SK-N-SH (cell line): ENCODE measurements at regions not wholly inside any gene's neighbourhood (a gene's known extent, or its start where the extent isn't known, plus 50 kb on each side); places are given as distances from the start of the nearest gene placed in this dataset.

Experiments used
- CTCF ChIA-PET: fragments of 300-600, 350-600 bp; formaldehyde crosslinking; extraction: SDS; loops from one replicate; lab custom pipeline; 2021; lab: Yijun Ruan, JAX
- POLR2A ChIA-PET: fragments of 350-600 bp; sonication (Branson Sonifier 250); formaldehyde crosslinking; extraction: SDS; loops from one replicate; lab custom pipeline; 2020; ENCODE audit warnings: antibody characterized with exemption, inconsistent platforms; lab: Yijun Ruan, JAX
- DNase-seq: peaks from one replicate; pipeline ENCODE4 v3.0.0; 2012
- H2AFZ ChIP-seq: fragments of 200-600 bp; sonication (generic); 2 replicates; pipeline ENCODE4 v1.8.1; 2016; ENCODE audit warnings: antibody characterized with exemption, mild to moderate bottlenecking, low read depth
- H3F3A ChIP-seq: fragments of 200-600 bp; sonication (generic); replicated peaks from 2 replicates; pipeline ENCODE3; 2016; ENCODE audit warnings: antibody characterized with exemption, mild to moderate bottlenecking; ENCODE audit not compliant: insufficient read depth
- H3K27ac ChIP-seq, 2 experiments: fragments of 200-500 bp in 1 of 2; fragments of 200-600 bp in 1 of 2; sonication (Bioruptor generic) in 1 of 2; sonication (generic), shearing (Covaris generic) in 1 of 2; 2 replicates each; pipeline versions ENCODE4 v1.5.1 to v1.6.1; 2014 to 2016; ENCODE audit warnings: low read depth in 2 of 2, inconsistent platforms in 1 of 2, low read length in 1 of 2, mild to moderate bottlenecking in 1 of 2, mixed read lengths in 1 of 2
- H3K27me3 ChIP-seq: fragments of 200-600 bp; sonication (generic), shearing (Covaris generic); 2 replicates; pipeline ENCODE4 v1.6.1; 2016; ENCODE audit warnings: mixed run types; ENCODE audit not compliant: insufficient read depth
- H3K36me3 ChIP-seq, 2 experiments: fragments of 200-500 bp in 1 of 2; fragments of 200-600 bp in 1 of 2; sonication (Bioruptor generic) in 1 of 2; sonication (generic) in 1 of 2; replicated peaks in 1 of 2; 2 replicates each; pipeline versions ENCODE3 to v1.5.1; 2014 to 2016; ENCODE audit warnings: low read length in 1 of 2, mild to moderate bottlenecking in 1 of 2; ENCODE audit not compliant: insufficient read depth in 2 of 2, control insufficient read depth in 1 of 2
- H3K4me1 ChIP-seq, 2 experiments: fragments of 200-500 bp in 1 of 2; fragments of 200-600 bp in 1 of 2; sonication (Bioruptor generic) in 1 of 2; sonication (generic), shearing (Covaris generic) in 1 of 2; 2 replicates each; pipeline versions ENCODE4 v1.5.1 to v1.6.1; 2014 to 2016; ENCODE audit warnings: low read depth in 1 of 2, low read length in 1 of 2, mixed run types in 1 of 2; ENCODE audit not compliant: insufficient read depth in 2 of 2, control insufficient read depth in 1 of 2
- H3K4me2 ChIP-seq: fragments of 200-600 bp; sonication (generic), shearing (Covaris generic); 2 replicates; pipeline ENCODE4 v1.6.1; 2017; ENCODE audit warnings: mixed run types
- H3K4me3 ChIP-seq, 2 experiments: fragments of 200-500 bp in 1 of 2; fragments of 200-600 bp in 1 of 2; sonication (Bioruptor generic) in 1 of 2; sonication (generic), shearing (Covaris generic) in 1 of 2; 2 replicates each; pipeline versions ENCODE4 v1.5.1 to v1.8.1; 2014 to 2016; ENCODE audit warnings: low read depth in 2 of 2, inconsistent platforms in 1 of 2, low read length in 1 of 2, mild to moderate bottlenecking in 1 of 2, mixed read lengths in 1 of 2, moderate library complexity in 1 of 2
- H3K79me2 ChIP-seq: fragments of 200-600 bp; sonication (generic); 2 replicates; pipeline ENCODE4 v1.8.1; 2017; ENCODE audit warnings: mild to moderate bottlenecking; ENCODE audit not compliant: insufficient read depth
- H3K9ac ChIP-seq: fragments of 200-600 bp; sonication (generic); 2 replicates; pipeline ENCODE4 v1.6.1; 2017; ENCODE audit warnings: mixed run types
- H3K9me2 ChIP-seq: fragments of 200-600 bp; sonication (generic); 2 replicates; pipeline ENCODE4 v1.6.1; 2017; ENCODE audit warnings: mixed run types
- H3K9me3 ChIP-seq: fragments of 200-600 bp; sonication (generic); 2 replicates; pipeline ENCODE4 v1.6.1; 2017; ENCODE audit warnings: mixed run types, mild to moderate bottlenecking, moderate library complexity
- H4K20me1 ChIP-seq: fragments of 200-600 bp; sonication (generic); 2 replicates; pipeline ENCODE4 v1.6.1; 2017; ENCODE audit warnings: mild to moderate bottlenecking, mixed run types; ENCODE audit not compliant: insufficient read depth
- CHD2 ChIP-seq: fragments of 150-350 bp; IDR thresholded peaks from 2 replicates; pipeline ENCODE4 v1.6.1; 2018; ENCODE audit warnings: low read length; ENCODE audit not compliant: partially characterized antibody
- ELF1 ChIP-seq: IDR thresholded peaks from 2 replicates; pipeline ENCODE4 v1.4.0; 2012
- EZH2phosphoT487 ChIP-seq: fragments of 200-600 bp; sonication (generic); IDR thresholded peaks from 2 replicates; pipeline ENCODE4 v1.6.1; 2017; ENCODE audit warnings: low read depth, mixed run types, mild to moderate bottlenecking, antibody characterized with exemption, moderate library complexity, borderline replicate concordance
- FOSL2 ChIP-seq: IDR thresholded peaks from 2 replicates; pipeline ENCODE4 v1.4.0; 2012; ENCODE audit warnings: low read depth, mild to moderate bottlenecking, moderate library complexity, borderline replicate concordance
- FOXJ3 ChIP-seq: sonication (generic); formaldehyde crosslinking; IDR thresholded peaks from 2 replicates; pipeline ENCODE4 v1.5.1; 2020; ENCODE audit warnings: mild to moderate bottlenecking, missing genetic modification reagents
- FOXM1 ChIP-seq: IDR thresholded peaks from 2 replicates; pipeline ENCODE4 v1.4.0; 2012; ENCODE audit warnings: low read depth, mild to moderate bottlenecking
- GABPA ChIP-seq: IDR thresholded peaks from 2 replicates; pipeline ENCODE4 v1.4.0; 2012; ENCODE audit warnings: low read depth, mild to moderate bottlenecking
- JUND ChIP-seq: IDR thresholded peaks from 2 replicates; pipeline ENCODE4 v1.4.0; 2012
- MEF2A ChIP-seq: IDR thresholded peaks from 2 replicates; pipeline ENCODE4 v1.4.0; 2012; ENCODE audit warnings: low read depth, borderline replicate concordance
- MXI1 ChIP-seq: IDR thresholded peaks from 2 replicates; pipeline ENCODE4 v1.6.1; 2012; ENCODE audit warnings: mild to moderate bottlenecking, low read depth, low read length, improper control_type of control experiment
- NFIC ChIP-seq: IDR thresholded peaks from 2 replicates; pipeline ENCODE4 v1.4.0; 2012; ENCODE audit warnings: borderline replicate concordance
- NRF1 ChIP-seq: IDR thresholded peaks from 2 replicates; pipeline ENCODE4 v1.6.1; 2012; ENCODE audit warnings: low read depth, mild to moderate bottlenecking, low read length
- RFX5 ChIP-seq: IDR thresholded peaks from 2 replicates; pipeline ENCODE4 v1.6.1; 2012; ENCODE audit warnings: mild to moderate bottlenecking, improper control_type of control experiment, low read length
- TCF12 ChIP-seq: IDR thresholded peaks from 2 replicates; pipeline ENCODE4 v1.4.0; 2012
- YY1 ChIP-seq: IDR thresholded peaks from 2 replicates; pipeline ENCODE4 v1.4.0; 2012; ENCODE audit warnings: low read depth, mild to moderate bottlenecking
- WGBS: methylation state at CpG from one replicate; pipeline ENCODE4 v1.1.6; 2017; ENCODE audit warnings: low lambda C conversion rate; 5-methylcytosine and 5-hydroxymethylcytosine counted together
- TF ChIP-seq, protein P1 (sequence below): IDR thresholded peaks from 2 replicates; pipeline ENCODE4 v1.6.1; 2012; ENCODE audit warnings: mild to moderate bottlenecking, low read depth, low read length, moderate library complexity
- TF ChIP-seq, protein P2 (sequence below): fragments of 150-350 bp; IDR thresholded peaks from 2 replicates; pipeline ENCODE4 v1.6.1; 2017; ENCODE audit warnings: antibody characterized with exemption, low read length, low read depth, borderline replicate concordance
- TF ChIP-seq, protein P3 (sequence below): IDR thresholded peaks from 2 replicates; pipeline ENCODE4 v1.4.0; 2012; ENCODE audit warnings: low read depth, borderline replicate concordance
- TF ChIP-seq, protein P4 (sequence below): IDR thresholded peaks from 2 replicates; pipeline ENCODE4; 2012

DNA sequence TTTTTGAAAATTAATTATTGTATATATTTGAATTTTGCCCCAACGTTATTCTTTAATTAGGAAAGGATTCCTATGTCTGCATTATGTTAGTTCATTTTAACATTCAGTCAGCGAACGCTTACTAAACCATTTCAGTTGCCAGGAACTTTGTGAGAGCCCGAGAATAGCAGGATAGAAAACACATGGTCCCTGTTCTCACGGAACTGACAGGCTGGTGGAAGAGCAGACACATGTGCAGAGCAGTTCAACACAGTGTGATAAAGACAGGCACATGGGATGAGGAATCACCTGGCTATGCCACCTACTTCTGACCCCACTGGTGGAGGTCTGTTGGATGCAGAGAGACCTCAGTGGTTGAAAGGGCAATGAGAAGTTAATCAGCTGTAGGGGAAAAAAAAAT is 367.2 kb downstream of the EPM2A start:
- Histone ChIP-seq H3K4me3 (no peak overlapping the region), H3K4me1 (no peaks in the 10 kb centered on the region; a peak in 1 of 4 replicates), H3K27me3 (no peaks in the 10 kb centered on the region), H3K9me3 (no peaks in the 10 kb centered on the region), H3K36me3 (no peaks in the 10 kb centered on the region), H2AFZ (no peak overlapping the region), H3F3A (no peaks in the 10 kb centered on the region), H4K20me1 (no peaks in the 10 kb centered on the region), H3K4me2 (no peak overlapping the region), H3K27ac (no peak overlapping the region), H3K79me2 (no peaks in the 10 kb centered on the region), H3K9me2 (no peaks in the 10 kb centered on the region), H3K9ac (no peak overlapping the region)
- WGBS = 33% methylated on average over 5 of the region's 5 CpGs
- TF ChIP-seq JUND (no peak), TCF12 (no peak), MXI1 (no peak)
- TF ChIP-seq, protein P1, sequence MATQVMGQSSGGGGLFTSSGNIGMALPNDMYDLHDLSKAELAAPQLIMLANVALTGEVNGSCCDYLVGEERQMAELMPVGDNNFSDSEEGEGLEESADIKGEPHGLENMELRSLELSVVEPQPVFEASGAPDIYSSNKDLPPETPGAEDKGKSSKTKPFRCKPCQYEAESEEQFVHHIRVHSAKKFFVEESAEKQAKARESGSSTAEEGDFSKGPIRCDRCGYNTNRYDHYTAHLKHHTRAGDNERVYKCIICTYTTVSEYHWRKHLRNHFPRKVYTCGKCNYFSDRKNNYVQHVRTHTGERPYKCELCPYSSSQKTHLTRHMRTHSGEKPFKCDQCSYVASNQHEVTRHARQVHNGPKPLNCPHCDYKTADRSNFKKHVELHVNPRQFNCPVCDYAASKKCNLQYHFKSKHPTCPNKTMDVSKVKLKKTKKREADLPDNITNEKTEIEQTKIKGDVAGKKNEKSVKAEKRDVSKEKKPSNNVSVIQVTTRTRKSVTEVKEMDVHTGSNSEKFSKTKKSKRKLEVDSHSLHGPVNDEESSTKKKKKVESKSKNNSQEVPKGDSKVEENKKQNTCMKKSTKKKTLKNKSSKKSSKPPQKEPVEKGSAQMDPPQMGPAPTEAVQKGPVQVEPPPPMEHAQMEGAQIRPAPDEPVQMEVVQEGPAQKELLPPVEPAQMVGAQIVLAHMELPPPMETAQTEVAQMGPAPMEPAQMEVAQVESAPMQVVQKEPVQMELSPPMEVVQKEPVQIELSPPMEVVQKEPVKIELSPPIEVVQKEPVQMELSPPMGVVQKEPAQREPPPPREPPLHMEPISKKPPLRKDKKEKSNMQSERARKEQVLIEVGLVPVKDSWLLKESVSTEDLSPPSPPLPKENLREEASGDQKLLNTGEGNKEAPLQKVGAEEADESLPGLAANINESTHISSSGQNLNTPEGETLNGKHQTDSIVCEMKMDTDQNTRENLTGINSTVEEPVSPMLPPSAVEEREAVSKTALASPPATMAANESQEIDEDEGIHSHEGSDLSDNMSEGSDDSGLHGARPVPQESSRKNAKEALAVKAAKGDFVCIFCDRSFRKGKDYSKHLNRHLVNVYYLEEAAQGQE = no peak
- ChIA-PET CTCF (interaction anchor here (1.5 kb wide), 1 partner anchor 62 kb away, joined by 3 read pairs; no protein-coding TSS in a partner anchor), POLR2A (no interaction called here)
- no peak for DNase-seq

DNA sequence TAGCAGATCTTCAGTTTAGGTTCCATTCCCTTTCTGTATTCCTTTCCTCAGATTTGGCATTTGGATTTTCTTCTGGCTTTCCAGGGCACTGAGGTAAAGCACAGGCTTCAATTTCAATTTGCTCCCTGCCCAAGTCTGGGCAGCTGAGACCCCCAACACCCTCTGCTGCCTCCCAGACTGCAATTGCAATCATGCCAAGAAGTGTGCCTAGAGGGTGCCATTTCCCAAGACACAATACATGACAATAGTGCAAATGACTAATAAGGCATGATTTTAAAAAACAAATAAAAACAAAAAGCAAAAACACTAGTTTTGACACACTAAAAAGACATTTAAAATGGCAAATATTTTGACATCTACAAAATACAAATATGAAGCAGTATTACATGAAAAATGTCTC is 364.8 kb downstream of the EPM2A start:
- H3K36me3 ChIP-seq = no peaks in the 10 kb centered on the region
- ChIA-PET POLR2A (no interaction called here), CTCF (no interaction called here)
- no peaks in the 10 kb centered on the region for H3K79me2 ChIP-seq
- H3K4me2 ChIP-seq = no peak overlapping the region
- no peak overlapping the region for H3K9ac ChIP-seq
- no peak overlapping the region for H2AFZ ChIP-seq
- no peaks in the 10 kb centered on the region for H3K9me3 ChIP-seq
- no peak overlapping the region for H3K27ac ChIP-seq
- H3K4me1 ChIP-seq = no peaks in the 10 kb centered on the region; a peak in 1 of 4 replicates
- no peaks in the 10 kb centered on the region for H3F3A ChIP-seq
- no peaks in the 10 kb centered on the region for H3K27me3 ChIP-seq
- no peaks in the 10 kb centered on the region for H4K20me1 ChIP-seq
- no peak for DNase-seq
- no peak overlapping the region for H3K4me3 ChIP-seq
- no peaks in the 10 kb centered on the region for H3K9me2 ChIP-seq
- TF ChIP-seq NFIC (no peak), FOXJ3 (CRISPR knock-in tag) (no peak), GABPA (no peak), CHD2 (no peak), ELF1 (no peak), NRF1 (no peak), MEF2A (no peak), EZH2phosphoT487 (no peak), RFX5 (no peak), YY1 (no peak), FOXM1 (no peak), FOSL2 (no peak)
- TF ChIP-seq, protein P2, sequence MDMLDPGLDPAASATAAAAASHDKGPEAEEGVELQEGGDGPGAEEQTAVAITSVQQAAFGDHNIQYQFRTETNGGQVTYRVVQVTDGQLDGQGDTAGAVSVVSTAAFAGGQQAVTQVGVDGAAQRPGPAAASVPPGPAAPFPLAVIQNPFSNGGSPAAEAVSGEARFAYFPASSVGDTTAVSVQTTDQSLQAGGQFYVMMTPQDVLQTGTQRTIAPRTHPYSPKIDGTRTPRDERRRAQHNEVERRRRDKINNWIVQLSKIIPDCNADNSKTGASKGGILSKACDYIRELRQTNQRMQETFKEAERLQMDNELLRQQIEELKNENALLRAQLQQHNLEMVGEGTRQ = no peak
- TF ChIP-seq, protein P3, sequence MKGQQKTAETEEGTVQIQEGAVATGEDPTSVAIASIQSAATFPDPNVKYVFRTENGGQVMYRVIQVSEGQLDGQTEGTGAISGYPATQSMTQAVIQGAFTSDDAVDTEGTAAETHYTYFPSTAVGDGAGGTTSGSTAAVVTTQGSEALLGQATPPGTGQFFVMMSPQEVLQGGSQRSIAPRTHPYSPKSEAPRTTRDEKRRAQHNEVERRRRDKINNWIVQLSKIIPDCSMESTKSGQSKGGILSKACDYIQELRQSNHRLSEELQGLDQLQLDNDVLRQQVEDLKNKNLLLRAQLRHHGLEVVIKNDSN = no peak
- TF ChIP-seq, protein P4, sequence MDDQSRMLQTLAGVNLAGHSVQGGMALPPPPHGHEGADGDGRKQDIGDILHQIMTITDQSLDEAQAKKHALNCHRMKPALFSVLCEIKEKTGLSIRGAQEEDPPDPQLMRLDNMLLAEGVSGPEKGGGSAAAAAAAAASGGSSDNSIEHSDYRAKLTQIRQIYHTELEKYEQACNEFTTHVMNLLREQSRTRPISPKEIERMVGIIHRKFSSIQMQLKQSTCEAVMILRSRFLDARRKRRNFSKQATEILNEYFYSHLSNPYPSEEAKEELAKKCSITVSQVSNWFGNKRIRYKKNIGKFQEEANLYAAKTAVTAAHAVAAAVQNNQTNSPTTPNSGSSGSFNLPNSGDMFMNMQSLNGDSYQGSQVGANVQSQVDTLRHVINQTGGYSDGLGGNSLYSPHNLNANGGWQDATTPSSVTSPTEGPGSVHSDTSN = no peak
- TF ChIP-seq, protein P1 = no peak
